HepG2 (cell line): ENCODE measurements at regions not wholly inside any gene's neighbourhood (a gene's known extent, or its start where the extent isn't known, plus 50 kb on each side); places are given as distances from the start of the nearest gene placed in this dataset.

Experiments
- ATAC-seq: fragments of 200-7000 bp; cut with Tn5 transposase; 3 replicates; pipeline ENCODE4 v1.9.1; 2020; ENCODE audit warnings: mild to moderate bottlenecking, moderate library complexity
- BruUV-seq: library from RNA; stranded (reverse); fragments of 400-500 nt; replicated peaks from 2 replicates; lab custom pipeline; 2021; lab: Mats Ljungman, UMichigan
- CTCF ChIA-PET: fragments of 300-600 bp; formaldehyde crosslinking; extraction: SDS; loops from one replicate; lab custom pipeline; 2021; ENCODE audit warnings: low total read pairs, inconsistent platforms, low intra/inter-chr PET ratio; lab: Yijun Ruan, JAX
- POLR2A ChIA-PET: fragments of 350-600 bp; sonication (Branson Sonifier 250); formaldehyde crosslinking; loops from one replicate; lab custom pipeline; 2020; ENCODE audit warnings: antibody characterized with exemption, inconsistent platforms; lab: Yijun Ruan, JAX
- DNase-seq: peaks from one replicate; pipeline ENCODE4 v3.0.0-alpha.2; 2015; ENCODE audit warnings: low spot score
- FAIRE-seq: peaks from 3 replicates; lab custom pipeline; 2011; peaks lifted over from hg19 to GRCh38; lab: Jason Lieb, UNC
- H2AFZ ChIP-seq: one replicate; pipeline ENCODE4 v1.6.1; 2011; ENCODE audit warnings: low read length, inconsistent platforms
- H3K27ac ChIP-seq: fragments of 300-600 bp; 3 replicates; pipeline ENCODE4 v1.8.0; 2011; ENCODE audit warnings: mixed run types, mild to moderate bottlenecking, mixed read lengths, low read length, inconsistent platforms; ENCODE audit not compliant: insufficient read depth; ENCODE audit errors: extremely low read length
- H3K27me3 ChIP-seq, 2 experiments: fragments of 200-600 bp in 1 of 2; 2 replicates in 1 of 2; 3 replicates in 1 of 2; pipeline versions ENCODE4 v1.6.0 to v1.8.0; 2011; ENCODE audit warnings: low read length in 2 of 2, mild to moderate bottlenecking in 2 of 2, moderate library complexity in 2 of 2, inconsistent platforms in 1 of 2; ENCODE audit not compliant: insufficient read depth in 2 of 2, control insufficient read depth in 1 of 2
- H3K36me3 ChIP-seq, 2 experiments: fragments of 200-600 bp in 1 of 2; replicated peaks in 1 of 2; 2 replicates in 1 of 2; 3 replicates in 1 of 2; pipeline versions ENCODE4 v1.5.1 to v1.8.0; 2011; ENCODE audit warnings: low read length in 2 of 2, inconsistent platforms in 1 of 2; ENCODE audit not compliant: insufficient read depth in 2 of 2, control insufficient read depth in 1 of 2
- H3K4me1 ChIP-seq: 2 replicates; pipeline ENCODE4 v1.5.1; 2012; ENCODE audit warnings: low read length, inconsistent platforms; ENCODE audit not compliant: insufficient read depth
- H3K4me2 ChIP-seq: 2 replicates; pipeline ENCODE4 v1.6.0; 2011; ENCODE audit warnings: low read depth, low read length, inconsistent platforms
- H3K4me3 ChIP-seq, 3 experiments: fragments of 200-600 bp in 1 of 3; sonication (generic), shearing (Covaris generic) in 1 of 3; replicated peaks in 1 of 3; 2 replicates each; pipeline ENCODE4 v1.5.1; 2011 to 2016; ENCODE audit warnings: low read length in 3 of 3, inconsistent platforms in 2 of 3, low read depth in 2 of 3, mild to moderate bottlenecking in 2 of 3, control low read depth in 1 of 3, mixed read lengths in 1 of 3; ENCODE audit not compliant: insufficient read depth in 1 of 3
- H3K79me2 ChIP-seq: one replicate; pipeline ENCODE4 v1.6.1; 2011; ENCODE audit warnings: low read length, inconsistent platforms; ENCODE audit not compliant: insufficient read depth
- H3K9ac ChIP-seq: 2 replicates; pipeline ENCODE4 v1.6.0; 2011; ENCODE audit warnings: mild to moderate bottlenecking, low read depth, low read length, inconsistent platforms; ENCODE audit not compliant: insufficient read depth
- H3K9me3 ChIP-seq: 2 replicates; pipeline ENCODE4 v1.5.1; 2012; ENCODE audit warnings: mild to moderate bottlenecking, low read length
- H4K20me1 ChIP-seq: 2 replicates; pipeline ENCODE4 v1.6.0; 2011; ENCODE audit warnings: inconsistent platforms, mild to moderate bottlenecking, low read length, moderate library complexity; ENCODE audit not compliant: insufficient read depth
- ZNF224 ChIP-seq: sonication (generic); formaldehyde crosslinking; IDR thresholded peaks from 2 replicates; pipeline ENCODE4 v1.5.0; 2020; ENCODE audit warnings: mild to moderate bottlenecking, missing genetic modification reagents
- ZNF510 ChIP-seq: sonication (generic); formaldehyde crosslinking; IDR thresholded peaks from 2 replicates; pipeline ENCODE4 v1.4.0; 2020; ENCODE audit warnings: low read depth, mild to moderate bottlenecking, missing genetic modification reagents
- WGBS: methylation state at CpG from one replicate; pipeline ENCODE4 v1.1.6; 2017; ENCODE audit warnings: low lambda C conversion rate; 5-methylcytosine and 5-hydroxymethylcytosine counted together
- in situ Hi-C: cut with HindIII; loops from 2 replicates; pipeline ENCODE4 v1.10.0; 2017; ENCODE audit warnings: low pct_unique_long_range_greater_than_20kb; ENCODE audit not compliant: extremely low pct_ligation_motif_present
- intact Hi-C: fragments of 100-400 bp; cut with micrococcal nuclease; formaldehyde crosslinking; loops from one replicate; pipeline ENCODE4 v1.10.0; 2022; ENCODE audit not compliant: unreplicated experiment
- TF ChIP-seq, protein P1 (sequence below): sonication (generic); formaldehyde crosslinking; IDR thresholded peaks from 2 replicates; pipeline ENCODE4 v1.4.0; 2020; ENCODE audit warnings: mild to moderate bottlenecking, missing genetic modification reagents, borderline replicate concordance
- TF ChIP-seq, protein P2 (sequence below): sonication (generic); formaldehyde crosslinking; IDR thresholded peaks from 2 replicates; pipeline ENCODE4 v1.4.0; 2020; ENCODE audit warnings: missing genetic modification reagents, mild to moderate bottlenecking, borderline replicate concordance
- TF ChIP-seq, protein P3 (sequence below): sonication (generic); formaldehyde crosslinking; IDR thresholded peaks from 2 replicates; pipeline ENCODE4 v1.4.0; 2020; ENCODE audit warnings: missing genetic modification reagents, mild to moderate bottlenecking, borderline replicate concordance
- TF ChIP-seq, protein P4 (sequence below): IDR thresholded peaks from 2 replicates; pipeline ENCODE4 v1.6.1; 2012; ENCODE audit warnings: inconsistent platforms
- TF ChIP-seq, protein P5 (sequence below): sonication (generic); formaldehyde crosslinking; IDR thresholded peaks from 2 replicates; pipeline ENCODE4 v1.4.0; 2020; ENCODE audit warnings: missing genetic modification reagents

DNA sequence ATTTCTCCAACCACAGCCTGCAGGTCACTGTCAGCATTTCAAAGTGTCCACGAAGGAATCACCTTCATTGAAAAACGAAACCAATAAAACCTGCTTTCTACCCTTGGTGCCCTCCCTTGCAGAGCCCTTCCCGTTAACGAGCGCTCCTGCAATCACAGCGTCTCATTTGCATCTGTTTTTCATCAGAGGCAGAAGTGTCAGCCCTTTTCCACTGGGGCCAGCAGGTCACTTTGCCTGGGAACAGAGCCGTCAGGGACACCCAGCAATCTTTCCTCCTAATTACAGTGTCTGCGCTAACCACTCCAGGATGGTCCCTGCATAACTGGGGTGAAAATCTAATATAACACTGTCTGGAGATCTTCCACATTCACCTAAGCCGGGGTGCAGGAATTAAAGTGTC lies 85.3 kb downstream of the PSMG1 start:
- H3K27me3 ChIP-seq = no peaks in the 10 kb centered on the region
- DNase-seq = no peak
- no peak overlapping the region for H3K4me3 ChIP-seq
- H2AFZ ChIP-seq = no peak overlapping the region
- POLR2A ChIA-PET = no interaction called here
- peak overlapping the region; percentile 13; the same call in 1 of the 2 replicates for H3K9ac ChIP-seq
- CTCF ChIA-PET = no interaction called here
- in situ Hi-C loops = no loop called here
- H3K79me2 ChIP-seq = no peaks in the 10 kb centered on the region
- H3K4me2 ChIP-seq = no peak overlapping the region
- no TSS peak for BruUV-seq
- FAIRE-seq = no peak
- peaks cover 86% of the 10 kb centered on the region for H3K4me1 ChIP-seq
- no peaks in the 10 kb centered on the region for H4K20me1 ChIP-seq
- no peaks in the 10 kb centered on the region for H3K36me3 ChIP-seq
- no peak for ATAC-seq
- TF ChIP-seq, protein P1, sequence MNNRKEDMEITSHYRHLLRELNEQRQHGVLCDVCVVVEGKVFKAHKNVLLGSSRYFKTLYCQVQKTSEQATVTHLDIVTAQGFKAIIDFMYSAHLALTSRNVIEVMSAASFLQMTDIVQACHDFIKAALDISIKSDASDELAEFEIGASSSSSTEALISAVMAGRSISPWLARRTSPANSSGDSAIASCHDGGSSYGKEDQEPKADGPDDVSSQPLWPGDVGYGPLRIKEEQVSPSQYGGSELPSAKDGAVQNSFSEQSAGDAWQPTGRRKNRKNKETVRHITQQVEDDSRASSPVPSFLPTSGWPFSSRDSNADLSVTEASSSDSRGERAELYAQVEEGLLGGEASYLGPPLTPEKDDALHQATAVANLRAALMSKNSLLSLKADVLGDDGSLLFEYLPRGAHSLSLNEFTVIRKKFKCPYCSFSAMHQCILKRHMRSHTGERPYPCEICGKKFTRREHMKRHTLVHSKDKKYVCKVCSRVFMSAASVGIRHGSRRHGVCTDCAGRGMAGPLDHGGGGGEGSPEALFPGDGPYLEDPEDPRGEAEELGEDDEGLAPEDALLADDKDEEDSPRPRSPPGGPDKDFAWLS (CRISPR knock-in tag) = no peak
- TF ChIP-seq, all 625 proteins: peak for 0
- WGBS = 94% methylated on average over 9 of the region's 9 CpGs
- intact Hi-C loops = no loop called here
- Histone ChIP-seq H3K9me3 (peaks cover 4% of the 10 kb centered on the region; the same call in 1 of the 2 replicates), H3K27ac (peak overlapping the region; percentile 100)

DNA sequence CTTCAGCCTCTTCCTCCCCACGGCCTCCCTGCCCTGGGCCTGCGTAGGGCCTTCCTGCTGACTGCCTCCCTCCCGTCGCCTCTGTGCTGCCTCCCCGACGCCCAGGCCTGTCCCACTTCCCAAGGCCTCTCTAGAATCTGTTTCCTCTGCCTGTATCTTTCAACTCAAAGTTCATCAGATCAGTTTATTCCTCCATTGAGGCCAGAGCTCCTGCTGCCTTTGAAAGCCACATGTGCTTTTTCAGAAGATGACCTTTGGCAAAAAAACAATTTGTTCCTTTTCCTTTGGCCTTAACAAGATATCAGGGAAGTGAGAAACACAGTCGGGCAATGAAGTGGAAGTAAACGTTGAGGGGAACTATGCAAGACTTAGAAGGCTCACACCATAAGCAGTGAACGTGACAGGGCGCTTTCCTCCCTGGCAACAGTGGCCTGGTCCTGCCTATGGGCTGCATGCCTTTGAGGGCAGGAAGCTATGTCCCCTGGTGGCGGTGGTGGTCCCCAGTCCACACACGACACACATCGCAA lies 85.9 kb downstream of the PSMG1 start:
- Histone ChIP-seq H3K9me3 (peaks cover 4% of the 10 kb centered on the region; the same call in 1 of the 2 replicates), H3K27me3 (no peaks in the 10 kb centered on the region), H3K27ac (peak overlapping the region; percentile 100), H2AFZ (peak overlapping the region; percentile 20), H3K4me1 (peaks cover 81% of the 10 kb centered on the region), H3K36me3 (no peaks in the 10 kb centered on the region), H3K79me2 (no peaks in the 10 kb centered on the region), H3K4me2 (no peak overlapping the region), H4K20me1 (no peaks in the 10 kb centered on the region), H3K9ac (peak overlapping the region; percentile 10; the same call in 1 of the 2 replicates), H3K4me3 (no peak overlapping the region)
- no TSS peak for BruUV-seq
- ATAC-seq (no peak), DNase-seq (no peak), FAIRE-seq (no peak)
- in situ Hi-C loops = no loop called here
- ChIA-PET CTCF (no interaction called here), POLR2A (no interaction called here)
- intact Hi-C loops = no loop called here
- WGBS = 80% methylated on average over 10 of the region's 13 CpGs
- TF ChIP-seq ZNF510 (no peak), ZNF224 (CRISPR knock-in tag) (no peak)
- TF ChIP-seq, protein P2, sequence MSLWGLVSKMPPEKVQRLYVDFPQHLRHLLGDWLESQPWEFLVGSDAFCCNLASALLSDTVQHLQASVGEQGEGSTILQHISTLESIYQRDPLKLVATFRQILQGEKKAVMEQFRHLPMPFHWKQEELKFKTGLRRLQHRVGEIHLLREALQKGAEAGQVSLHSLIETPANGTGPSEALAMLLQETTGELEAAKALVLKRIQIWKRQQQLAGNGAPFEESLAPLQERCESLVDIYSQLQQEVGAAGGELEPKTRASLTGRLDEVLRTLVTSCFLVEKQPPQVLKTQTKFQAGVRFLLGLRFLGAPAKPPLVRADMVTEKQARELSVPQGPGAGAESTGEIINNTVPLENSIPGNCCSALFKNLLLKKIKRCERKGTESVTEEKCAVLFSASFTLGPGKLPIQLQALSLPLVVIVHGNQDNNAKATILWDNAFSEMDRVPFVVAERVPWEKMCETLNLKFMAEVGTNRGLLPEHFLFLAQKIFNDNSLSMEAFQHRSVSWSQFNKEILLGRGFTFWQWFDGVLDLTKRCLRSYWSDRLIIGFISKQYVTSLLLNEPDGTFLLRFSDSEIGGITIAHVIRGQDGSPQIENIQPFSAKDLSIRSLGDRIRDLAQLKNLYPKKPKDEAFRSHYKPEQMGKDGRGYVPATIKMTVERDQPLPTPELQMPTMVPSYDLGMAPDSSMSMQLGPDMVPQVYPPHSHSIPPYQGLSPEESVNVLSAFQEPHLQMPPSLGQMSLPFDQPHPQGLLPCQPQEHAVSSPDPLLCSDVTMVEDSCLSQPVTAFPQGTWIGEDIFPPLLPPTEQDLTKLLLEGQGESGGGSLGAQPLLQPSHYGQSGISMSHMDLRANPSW = no peak
- TF ChIP-seq, protein P3, sequence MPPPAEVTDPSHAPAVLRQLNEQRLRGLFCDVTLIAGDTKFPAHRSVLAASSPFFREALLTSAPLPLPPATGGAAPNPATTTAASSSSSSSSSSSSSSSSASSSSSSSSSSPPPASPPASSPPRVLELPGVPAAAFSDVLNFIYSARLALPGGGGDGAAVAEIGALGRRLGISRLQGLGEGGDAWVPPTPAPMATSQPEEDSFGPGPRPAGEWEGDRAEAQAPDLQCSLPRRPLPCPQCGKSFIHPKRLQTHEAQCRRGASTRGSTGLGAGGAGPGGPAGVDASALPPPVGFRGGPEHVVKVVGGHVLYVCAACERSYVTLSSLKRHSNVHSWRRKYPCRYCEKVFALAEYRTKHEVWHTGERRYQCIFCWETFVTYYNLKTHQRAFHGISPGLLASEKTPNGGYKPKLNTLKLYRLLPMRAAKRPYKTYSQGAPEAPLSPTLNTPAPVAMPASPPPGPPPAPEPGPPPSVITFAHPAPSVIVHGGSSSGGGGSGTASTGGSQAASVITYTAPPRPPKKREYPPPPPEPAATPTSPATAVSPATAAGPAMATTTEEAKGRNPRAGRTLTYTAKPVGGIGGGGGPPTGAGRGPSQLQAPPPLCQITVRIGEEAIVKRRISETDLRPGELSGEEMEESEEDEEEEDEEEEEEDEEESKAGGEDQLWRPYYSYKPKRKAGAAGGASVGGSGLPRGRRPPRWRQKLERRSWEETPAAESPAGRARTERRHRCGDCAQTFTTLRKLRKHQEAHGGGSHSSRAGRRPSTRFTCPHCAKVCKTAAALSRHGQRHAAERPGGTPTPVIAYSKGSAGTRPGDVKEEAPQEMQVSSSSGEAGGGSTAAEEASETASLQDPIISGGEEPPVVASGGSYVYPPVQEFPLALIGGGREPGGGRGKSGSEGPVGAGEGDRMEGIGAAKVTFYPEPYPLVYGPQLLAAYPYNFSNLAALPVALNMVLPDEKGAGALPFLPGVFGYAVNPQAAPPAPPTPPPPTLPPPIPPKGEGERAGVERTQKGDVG (CRISPR knock-in tag) = peak; percentile 20; the same call in 1 of the 2 replicates
- TF ChIP-seq, protein P4, sequence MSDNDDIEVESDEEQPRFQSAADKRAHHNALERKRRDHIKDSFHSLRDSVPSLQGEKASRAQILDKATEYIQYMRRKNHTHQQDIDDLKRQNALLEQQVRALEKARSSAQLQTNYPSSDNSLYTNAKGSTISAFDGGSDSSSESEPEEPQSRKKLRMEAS = peak; percentile 12; the same call in 1 of the 2 replicates
- TF ChIP-seq, protein P5, sequence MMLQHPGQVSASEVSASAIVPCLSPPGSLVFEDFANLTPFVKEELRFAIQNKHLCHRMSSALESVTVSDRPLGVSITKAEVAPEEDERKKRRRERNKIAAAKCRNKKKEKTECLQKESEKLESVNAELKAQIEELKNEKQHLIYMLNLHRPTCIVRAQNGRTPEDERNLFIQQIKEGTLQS (CRISPR knock-in tag) = no peak
